Suppressor macrophage (primary cell): ENCODE measurements at regions not wholly inside any gene's neighbourhood (a gene's known extent, or its start where the extent isn't known, plus 50 kb on each side); places are given as distances from the start of the nearest gene placed in this dataset.
"Not testable (repeated sequence)": the region's sequence is repeated elsewhere in the genome, so short reads cannot be mapped to it uniquely, and the experiment has no call there.

Experiments used
- DNase-seq, 4 experiments: peaks; one replicate each; pipeline ENCODE4 v3.0.0-alpha.2; 2020 to 2022

- not testable (repeated sequence) for DNase-seq
Measured at GRCh38 chr2:154583274-154583673, 115.2 kb upstream of the KCNJ3 start.

GRCh38 chr2:154587739-154588138 is 110.8 kb upstream of the KCNJ3 start:
- DNase-seq: no peak

GRCh38 chr2:154588838-154589237 is 109.7 kb upstream of the KCNJ3 start:
- no peak for DNase-seq

GRCh38 chr2:154589514-154589913 is 109.0 kb upstream of the KCNJ3 start:
- no peak for DNase-seq

GRCh38 chr2:154591294-154591820 is 107.1 kb upstream of the KCNJ3 start:
- DNase-seq: no peak

GRCh38 chr2:154599189-154599588 is 99.3 kb upstream of the KCNJ3 start:
- DNase-seq: no peak

GRCh38 chr2:154600927-154601494 is 97.5 kb upstream of the KCNJ3 start:
- no peak for DNase-seq

GRCh38 chr2:154603682-154604081 is 94.8 kb upstream of the KCNJ3 start:
- DNase-seq: no peak

GRCh38 chr2:154608438-154608837 is 90.1 kb upstream of the KCNJ3 start:
- no peak for DNase-seq

- no peak for DNase-seq
Measured at GRCh38 chr2:154614906-154615305, 83.6 kb upstream of the KCNJ3 start.

GRCh38 chr2:154616659-154617058 is 81.8 kb upstream of the KCNJ3 start:
- DNase-seq: no peak

GRCh38 chr2:154620471-154620870 is 78.0 kb upstream of the KCNJ3 start:
- DNase-seq: no peak

- peak; percentile 14 to 41 (median 24) for DNase-seq
Measured at GRCh38 chr2:154623819-154624218, 74.7 kb upstream of the KCNJ3 start.

- DNase-seq: no peak
Measured at GRCh38 chr2:154637456-154637855, 61.0 kb upstream of the KCNJ3 start.

- no peak for DNase-seq
Measured at GRCh38 chr2:154638783-154639182, 59.7 kb upstream of the KCNJ3 start.

GRCh38 chr2:154640000-154640399 is 58.5 kb upstream of the KCNJ3 start:
- DNase-seq: no peak
